ENCODE measurements at regions not wholly inside any gene's neighbourhood (a gene's known extent, or its start where the extent isn't known, plus 50 kb on each side); places are given as distances from the start of the nearest gene placed in this dataset.

DNA sequence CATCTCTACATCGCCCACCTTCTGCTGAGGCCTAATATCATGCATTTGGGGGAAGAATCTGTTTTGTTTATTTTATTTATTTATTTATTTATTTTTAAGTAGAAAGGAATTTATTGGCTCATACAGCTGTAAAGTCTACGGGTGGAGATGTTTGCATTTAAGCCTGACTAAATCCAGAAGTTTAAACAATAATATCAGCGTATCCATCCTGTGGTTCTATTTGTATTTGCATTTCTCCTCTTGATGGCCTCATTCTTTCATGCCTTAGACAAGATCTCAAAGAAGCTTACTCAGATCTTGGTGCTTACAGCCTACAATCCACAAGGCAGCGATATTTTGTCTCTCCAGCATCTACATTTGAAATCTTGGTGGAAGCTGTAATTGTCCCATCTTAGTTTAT, 67.1 kb upstream of the CARD18 start:
- Histone ChIP-seq H3K79me2 (ENCODE audit: insufficient read depth, low read length) (no peaks in the 10 kb centered on the region), H3K9me3 (ENCODE audit: control insufficient read depth in 1 of 2, insufficient read depth in 1 of 2, low read depth in 1 of 2, low read length in 2 of 2) (no peaks in the 10 kb centered on the region), H3K4me3 (replicated peaks in 1 of 2; ENCODE audit: low read depth in 1 of 2, low read length in 2 of 2) (no peak overlapping the region), H3K9ac (ENCODE audit: low read length) (no peak overlapping the region), H4K20me1 (ENCODE audit: insufficient read depth) (no peaks in the 10 kb centered on the region), H3K4me1 (ENCODE audit: control insufficient read depth in 1 of 2, insufficient read depth in 2 of 2, low read length in 2 of 2) (peaks cover 3 to 12% of the 10 kb centered on the region in 2 experiments; a peak in 3 of 4 replicates), H3K27me3 (ENCODE audit: insufficient read depth, low read length) (no peaks in the 10 kb centered on the region), H3K27ac (ENCODE audit: low read depth, low read length) (no peak overlapping the region), H3K4me2 (ENCODE audit: low read length) (no peak overlapping the region), H3K36me3 (ENCODE audit: control insufficient read depth in 1 of 2, insufficient read depth in 2 of 2, low read length in 2 of 2) (no peaks in the 10 kb centered on the region), H3K9me2 (ENCODE audit: insufficient read depth) (no peaks in the 10 kb centered on the region), H2AFZ (ENCODE audit: low read depth, low read length, poor library complexity, severe bottlenecking) (no peak overlapping the region)
- intact Hi-C loops (cut with micrococcal nuclease) = no loop called here
- TF ChIP-seq ZNF274 (IDR thresholded peaks at IDR 0.05; ENCODE audit: low read depth, low read length) (no peak), YY1 (IDR thresholded peaks at IDR 0.05; ENCODE audit: extremely low read depth, insufficient replicate concordance, low read depth, low read length) (no peak), SP1 (IDR thresholded peaks at IDR 0.05; ENCODE audit: low read depth) (no peak), POLR2AphosphoS5 (IDR thresholded peaks at IDR 0.05; ENCODE audit: low read depth, low read length) (no peak), SRF (IDR thresholded peaks at IDR 0.05; ENCODE audit: low read depth) (no peak), RAD21 (IDR thresholded peaks at IDR 0.05; ENCODE audit: low read depth) (no peak), JUND (IDR thresholded peaks at IDR 0.05) (no peak), FOSL1 (IDR thresholded peaks at IDR 0.05; ENCODE audit: low read depth) (no peak), TCF7L2 (IDR thresholded peaks at IDR 0.05; ENCODE audit: borderline replicate concordance, extremely low read depth, insufficient read depth, insufficient read length) (no peak), ELF1 (IDR thresholded peaks at IDR 0.05; ENCODE audit: borderline replicate concordance, low read depth) (no peak), POLR2A (IDR thresholded peaks at IDR 0.05; ENCODE audit: borderline replicate concordance, extremely low read depth, insufficient read depth, insufficient read length) (no peak), ZFX (IDR thresholded peaks at IDR 0.05) (no peak), EGR1 (IDR thresholded peaks at IDR 0.05; ENCODE audit: low read depth) (no peak), EZH2 (IDR thresholded peaks at IDR 0.05) (no peak), CEBPB (IDR thresholded peaks at IDR 0.05; ENCODE audit: low read depth) (no peak)
- DNase-seq (ENCODE audit: low read depth, low spot score) (no peak), ATAC-seq (no peak)
- BruUV-seq (replicated peaks) = no TSS peak
- CTCF ChIA-PET = no interaction called here
- RAD21 ChIA-PET (ENCODE audit: low non-redundant PET in 1 of 2, low total read pairs in 2 of 2, uncharacterized antibody in 2 of 2, unreplicated experiment in 2 of 2) = no interaction called here
- POLR2A ChIA-PET = no interaction called here

DNA sequence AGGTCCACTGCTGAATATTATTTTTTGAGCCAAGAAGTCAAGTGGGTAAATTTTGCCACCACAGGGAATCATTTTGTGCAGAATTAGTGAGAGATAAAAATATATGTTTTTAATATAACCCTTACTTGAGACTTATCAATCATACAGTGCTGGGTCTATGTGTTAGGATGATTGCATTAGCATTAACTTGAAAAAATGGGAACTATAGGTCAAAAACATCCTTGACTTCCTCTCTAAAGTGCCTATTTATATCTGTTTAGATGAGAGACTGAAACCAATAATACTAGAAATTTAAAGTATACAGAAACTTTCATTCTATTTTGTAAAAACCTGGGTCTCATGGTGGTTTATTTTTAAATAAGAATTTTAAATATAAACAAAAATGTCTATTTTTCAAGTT, 65.1 kb upstream of the CARD18 start:
- ATAC-seq (no peak), DNase-seq (ENCODE audit: low read depth, low spot score) (no peak)
- BruUV-seq (replicated peaks) = no TSS peak
- H3K4me2 ChIP-seq (ENCODE audit: low read length) = no peak overlapping the region
- peaks cover 3 to 12% of the 10 kb centered on the region in 2 experiments; a peak in 3 of 4 replicates for H3K4me1 ChIP-seq (ENCODE audit: control insufficient read depth in 1 of 2, insufficient read depth in 2 of 2, low read length in 2 of 2)
- no peak overlapping the region for H3K9ac ChIP-seq (ENCODE audit: low read length)
- POLR2A ChIA-PET = no interaction called here
- H3K27me3 ChIP-seq (ENCODE audit: insufficient read depth, low read length) = no peaks in the 10 kb centered on the region
- no peaks in the 10 kb centered on the region for H4K20me1 ChIP-seq (ENCODE audit: insufficient read depth)
- no peaks in the 10 kb centered on the region for H3K79me2 ChIP-seq (ENCODE audit: insufficient read depth, low read length)
- RAD21 ChIA-PET (ENCODE audit: low non-redundant PET in 1 of 2, low total read pairs in 2 of 2, uncharacterized antibody in 2 of 2, unreplicated experiment in 2 of 2) = no interaction called here
- no peaks in the 10 kb centered on the region for H3K9me3 ChIP-seq (ENCODE audit: control insufficient read depth in 1 of 2, insufficient read depth in 1 of 2, low read depth in 1 of 2, low read length in 2 of 2)
- no peak overlapping the region for H3K4me3 ChIP-seq (replicated peaks in 1 of 2; ENCODE audit: low read depth in 1 of 2, low read length in 2 of 2)
- H2AFZ ChIP-seq (ENCODE audit: low read depth, low read length, poor library complexity, severe bottlenecking) = no peak overlapping the region
- H3K27ac ChIP-seq (ENCODE audit: low read depth, low read length) = no peak overlapping the region
- TF ChIP-seq SRF (IDR thresholded peaks at IDR 0.05; ENCODE audit: low read depth) = no peak
- no peak for TF ChIP-seq EZH2 (IDR thresholded peaks at IDR 0.05)
- no peak for TF ChIP-seq EZH2phosphoT487 (IDR thresholded peaks at IDR 0.05; ENCODE audit: borderline replicate concordance)
- TF ChIP-seq, protein P1, sequence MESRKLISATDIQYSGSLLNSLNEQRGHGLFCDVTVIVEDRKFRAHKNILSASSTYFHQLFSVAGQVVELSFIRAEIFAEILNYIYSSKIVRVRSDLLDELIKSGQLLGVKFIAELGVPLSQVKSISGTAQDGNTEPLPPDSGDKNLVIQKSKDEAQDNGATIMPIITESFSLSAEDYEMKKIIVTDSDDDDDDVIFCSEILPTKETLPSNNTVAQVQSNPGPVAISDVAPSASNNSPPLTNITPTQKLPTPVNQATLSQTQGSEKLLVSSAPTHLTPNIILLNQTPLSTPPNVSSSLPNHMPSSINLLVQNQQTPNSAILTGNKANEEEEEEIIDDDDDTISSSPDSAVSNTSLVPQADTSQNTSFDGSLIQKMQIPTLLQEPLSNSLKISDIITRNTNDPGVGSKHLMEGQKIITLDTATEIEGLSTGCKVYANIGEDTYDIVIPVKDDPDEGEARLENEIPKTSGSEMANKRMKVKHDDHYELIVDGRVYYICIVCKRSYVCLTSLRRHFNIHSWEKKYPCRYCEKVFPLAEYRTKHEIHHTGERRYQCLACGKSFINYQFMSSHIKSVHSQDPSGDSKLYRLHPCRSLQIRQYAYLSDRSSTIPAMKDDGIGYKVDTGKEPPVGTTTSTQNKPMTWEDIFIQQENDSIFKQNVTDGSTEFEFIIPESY (IDR thresholded peaks at IDR 0.05; ENCODE audit: extremely low read depth, insufficient replicate concordance, low read length) = no peak
- TF ChIP-seq CEBPB (IDR thresholded peaks at IDR 0.05; ENCODE audit: low read depth) = no peak
- no peak for TF ChIP-seq ZNF274 (IDR thresholded peaks at IDR 0.05; ENCODE audit: low read depth, low read length)
- TF ChIP-seq YY1 (IDR thresholded peaks at IDR 0.05; ENCODE audit: extremely low read depth, insufficient replicate concordance, low read depth, low read length) = no peak
- no peak for TF ChIP-seq ZFX (IDR thresholded peaks at IDR 0.05)
- no peak for TF ChIP-seq POLR2AphosphoS5 (IDR thresholded peaks at IDR 0.05; ENCODE audit: low read depth, low read length)
- TF ChIP-seq ELF1 (IDR thresholded peaks at IDR 0.05; ENCODE audit: borderline replicate concordance, low read depth) = no peak
- H3K9me2 ChIP-seq (ENCODE audit: insufficient read depth) = no peaks in the 10 kb centered on the region
- CTCF ChIA-PET = no interaction called here
- H3K36me3 ChIP-seq (ENCODE audit: control insufficient read depth in 1 of 2, insufficient read depth in 2 of 2, low read length in 2 of 2) = no peaks in the 10 kb centered on the region
- intact Hi-C loops (cut with micrococcal nuclease) = no loop called here

All from HCT116 (cell line).